GM23338 (cell line): ENCODE measurements at regions not wholly inside any gene's neighbourhood (a gene's known extent, or its start where the extent isn't known, plus 50 kb on each side); places are given as distances from the start of the nearest gene placed in this dataset.
"Not testable (repeated sequence)": the region's sequence is repeated elsewhere in the genome, so short reads cannot be mapped to it uniquely, and the experiment has no call there.

Experiments used
- CREB1 ChIP-seq: fragments of 250-450 bp; sonication (Bioruptor Pico); IDR thresholded peaks from 2 replicates; pipeline ENCODE4 v1.5.0; 2020; ENCODE audit warnings: low read depth, mild to moderate bottlenecking, moderate library complexity
- EZH2 ChIP-seq: fragments of 200-600 bp; sonication (generic); IDR thresholded peaks from one replicate; pipeline ENCODE4 v1.8.0; 2017; ENCODE audit warnings: antibody characterized with exemption, mild to moderate bottlenecking, low read depth; ENCODE audit not compliant: unreplicated experiment
- EZH2phosphoT487 ChIP-seq: fragments of 200-600 bp; sonication (generic); IDR thresholded peaks from one replicate; pipeline ENCODE4 v1.8.1; 2018; ENCODE audit warnings: antibody characterized with exemption; ENCODE audit not compliant: unreplicated experiment
- JUNB ChIP-seq: IDR thresholded peaks from one replicate; pipeline ENCODE4 v1.6.1; 2016; ENCODE audit warnings: antibody characterized with exemption; ENCODE audit not compliant: unreplicated experiment
- NANOG ChIP-seq: IDR thresholded peaks from 2 replicates; pipeline ENCODE4 v1.6.1; 2016; ENCODE audit warnings: antibody characterized with exemption, borderline replicate concordance
- POLR2AphosphoS5 ChIP-seq: IDR thresholded peaks from 2 replicates; pipeline ENCODE4 v1.6.1; 2016; ENCODE audit warnings: antibody characterized with exemption, low read depth
- STAT1 ChIP-seq: IDR thresholded peaks from one replicate; pipeline ENCODE4 v1.6.1; 2016; ENCODE audit warnings: antibody characterized with exemption; ENCODE audit not compliant: unreplicated experiment
- ZNF114 ChIP-seq: fragments of 250-450 bp; sonication (Bioruptor Pico); IDR thresholded peaks from 2 replicates; pipeline ENCODE4 v1.5.0; 2020; ENCODE audit warnings: mild to moderate bottlenecking, moderate library complexity
- ZNF331 ChIP-seq: fragments of 250-450 bp; sonication (Bioruptor Pico); IDR thresholded peaks from 2 replicates; pipeline ENCODE4 v1.5.0; 2020; ENCODE audit warnings: low read depth, mild to moderate bottlenecking, moderate library complexity
- TF ChIP-seq, protein P1 (sequence below), 2 experiments: fragments of 200-600 bp in 1 of 2; sonication (generic) in 1 of 2; conservative IDR thresholded peaks; 2 replicates each; pipeline versions ENCODE4 v1.5.1 to v1.6.1; 2016 to 2017; ENCODE audit warnings: antibody characterized with exemption in 2 of 2, low read depth in 2 of 2, mild to moderate bottlenecking in 2 of 2, moderate library complexity in 1 of 2
- TF ChIP-seq, protein P2 (sequence below): IDR thresholded peaks from one replicate; pipeline ENCODE4 v1.6.1; 2018; ENCODE audit warnings: antibody characterized with exemption; ENCODE audit not compliant: unreplicated experiment
- TF ChIP-seq, protein P3 (sequence below): fragments of 250-450 bp; sonication (Bioruptor Pico); IDR thresholded peaks from 2 replicates; pipeline ENCODE4 v1.5.0; 2020; ENCODE audit warnings: mild to moderate bottlenecking, moderate library complexity
- TF ChIP-seq, protein P4 (sequence below): IDR thresholded peaks from 2 replicates; pipeline ENCODE4 v1.6.1; 2016; ENCODE audit warnings: antibody characterized with exemption

DNA sequence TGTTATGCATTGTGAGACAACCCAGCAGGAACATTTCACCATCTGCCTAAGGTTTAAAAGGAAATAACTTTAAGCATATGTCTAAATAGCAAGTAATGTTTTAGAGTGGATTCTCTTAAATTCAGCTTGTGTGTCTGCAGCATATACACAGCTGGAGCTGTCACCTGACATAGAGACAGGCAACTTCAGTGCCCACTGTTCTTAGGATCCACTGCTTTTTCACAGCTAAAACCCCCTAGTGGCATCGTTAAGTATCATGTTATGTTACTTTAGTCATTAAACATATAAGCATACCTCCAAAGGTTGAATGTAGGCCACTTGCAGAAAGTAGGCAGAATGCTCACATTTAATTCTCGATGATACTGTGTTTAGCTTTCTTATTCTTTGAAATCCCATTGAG lies 2169.0 kb upstream of the DEFB115 start:
- TF ChIP-seq, protein P1, sequence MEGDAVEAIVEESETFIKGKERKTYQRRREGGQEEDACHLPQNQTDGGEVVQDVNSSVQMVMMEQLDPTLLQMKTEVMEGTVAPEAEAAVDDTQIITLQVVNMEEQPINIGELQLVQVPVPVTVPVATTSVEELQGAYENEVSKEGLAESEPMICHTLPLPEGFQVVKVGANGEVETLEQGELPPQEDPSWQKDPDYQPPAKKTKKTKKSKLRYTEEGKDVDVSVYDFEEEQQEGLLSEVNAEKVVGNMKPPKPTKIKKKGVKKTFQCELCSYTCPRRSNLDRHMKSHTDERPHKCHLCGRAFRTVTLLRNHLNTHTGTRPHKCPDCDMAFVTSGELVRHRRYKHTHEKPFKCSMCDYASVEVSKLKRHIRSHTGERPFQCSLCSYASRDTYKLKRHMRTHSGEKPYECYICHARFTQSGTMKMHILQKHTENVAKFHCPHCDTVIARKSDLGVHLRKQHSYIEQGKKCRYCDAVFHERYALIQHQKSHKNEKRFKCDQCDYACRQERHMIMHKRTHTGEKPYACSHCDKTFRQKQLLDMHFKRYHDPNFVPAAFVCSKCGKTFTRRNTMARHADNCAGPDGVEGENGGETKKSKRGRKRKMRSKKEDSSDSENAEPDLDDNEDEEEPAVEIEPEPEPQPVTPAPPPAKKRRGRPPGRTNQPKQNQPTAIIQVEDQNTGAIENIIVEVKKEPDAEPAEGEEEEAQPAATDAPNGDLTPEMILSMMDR (conservative IDR thresholded peaks at IDR 0.05; ENCODE audit: low read depth in 2 of 2) = not testable (repeated sequence)
- not testable (repeated sequence) for TF ChIP-seq EZH2; CREB1 (CRISPR knock-in tag); POLR2AphosphoS5; EZH2phosphoT487; ZNF331 (CRISPR knock-in tag); STAT1; JUNB; ZNF114 (CRISPR knock-in tag); NANOG
- TF ChIP-seq, protein P2, sequence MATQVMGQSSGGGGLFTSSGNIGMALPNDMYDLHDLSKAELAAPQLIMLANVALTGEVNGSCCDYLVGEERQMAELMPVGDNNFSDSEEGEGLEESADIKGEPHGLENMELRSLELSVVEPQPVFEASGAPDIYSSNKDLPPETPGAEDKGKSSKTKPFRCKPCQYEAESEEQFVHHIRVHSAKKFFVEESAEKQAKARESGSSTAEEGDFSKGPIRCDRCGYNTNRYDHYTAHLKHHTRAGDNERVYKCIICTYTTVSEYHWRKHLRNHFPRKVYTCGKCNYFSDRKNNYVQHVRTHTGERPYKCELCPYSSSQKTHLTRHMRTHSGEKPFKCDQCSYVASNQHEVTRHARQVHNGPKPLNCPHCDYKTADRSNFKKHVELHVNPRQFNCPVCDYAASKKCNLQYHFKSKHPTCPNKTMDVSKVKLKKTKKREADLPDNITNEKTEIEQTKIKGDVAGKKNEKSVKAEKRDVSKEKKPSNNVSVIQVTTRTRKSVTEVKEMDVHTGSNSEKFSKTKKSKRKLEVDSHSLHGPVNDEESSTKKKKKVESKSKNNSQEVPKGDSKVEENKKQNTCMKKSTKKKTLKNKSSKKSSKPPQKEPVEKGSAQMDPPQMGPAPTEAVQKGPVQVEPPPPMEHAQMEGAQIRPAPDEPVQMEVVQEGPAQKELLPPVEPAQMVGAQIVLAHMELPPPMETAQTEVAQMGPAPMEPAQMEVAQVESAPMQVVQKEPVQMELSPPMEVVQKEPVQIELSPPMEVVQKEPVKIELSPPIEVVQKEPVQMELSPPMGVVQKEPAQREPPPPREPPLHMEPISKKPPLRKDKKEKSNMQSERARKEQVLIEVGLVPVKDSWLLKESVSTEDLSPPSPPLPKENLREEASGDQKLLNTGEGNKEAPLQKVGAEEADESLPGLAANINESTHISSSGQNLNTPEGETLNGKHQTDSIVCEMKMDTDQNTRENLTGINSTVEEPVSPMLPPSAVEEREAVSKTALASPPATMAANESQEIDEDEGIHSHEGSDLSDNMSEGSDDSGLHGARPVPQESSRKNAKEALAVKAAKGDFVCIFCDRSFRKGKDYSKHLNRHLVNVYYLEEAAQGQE = not testable (repeated sequence)
- TF ChIP-seq, protein P3, sequence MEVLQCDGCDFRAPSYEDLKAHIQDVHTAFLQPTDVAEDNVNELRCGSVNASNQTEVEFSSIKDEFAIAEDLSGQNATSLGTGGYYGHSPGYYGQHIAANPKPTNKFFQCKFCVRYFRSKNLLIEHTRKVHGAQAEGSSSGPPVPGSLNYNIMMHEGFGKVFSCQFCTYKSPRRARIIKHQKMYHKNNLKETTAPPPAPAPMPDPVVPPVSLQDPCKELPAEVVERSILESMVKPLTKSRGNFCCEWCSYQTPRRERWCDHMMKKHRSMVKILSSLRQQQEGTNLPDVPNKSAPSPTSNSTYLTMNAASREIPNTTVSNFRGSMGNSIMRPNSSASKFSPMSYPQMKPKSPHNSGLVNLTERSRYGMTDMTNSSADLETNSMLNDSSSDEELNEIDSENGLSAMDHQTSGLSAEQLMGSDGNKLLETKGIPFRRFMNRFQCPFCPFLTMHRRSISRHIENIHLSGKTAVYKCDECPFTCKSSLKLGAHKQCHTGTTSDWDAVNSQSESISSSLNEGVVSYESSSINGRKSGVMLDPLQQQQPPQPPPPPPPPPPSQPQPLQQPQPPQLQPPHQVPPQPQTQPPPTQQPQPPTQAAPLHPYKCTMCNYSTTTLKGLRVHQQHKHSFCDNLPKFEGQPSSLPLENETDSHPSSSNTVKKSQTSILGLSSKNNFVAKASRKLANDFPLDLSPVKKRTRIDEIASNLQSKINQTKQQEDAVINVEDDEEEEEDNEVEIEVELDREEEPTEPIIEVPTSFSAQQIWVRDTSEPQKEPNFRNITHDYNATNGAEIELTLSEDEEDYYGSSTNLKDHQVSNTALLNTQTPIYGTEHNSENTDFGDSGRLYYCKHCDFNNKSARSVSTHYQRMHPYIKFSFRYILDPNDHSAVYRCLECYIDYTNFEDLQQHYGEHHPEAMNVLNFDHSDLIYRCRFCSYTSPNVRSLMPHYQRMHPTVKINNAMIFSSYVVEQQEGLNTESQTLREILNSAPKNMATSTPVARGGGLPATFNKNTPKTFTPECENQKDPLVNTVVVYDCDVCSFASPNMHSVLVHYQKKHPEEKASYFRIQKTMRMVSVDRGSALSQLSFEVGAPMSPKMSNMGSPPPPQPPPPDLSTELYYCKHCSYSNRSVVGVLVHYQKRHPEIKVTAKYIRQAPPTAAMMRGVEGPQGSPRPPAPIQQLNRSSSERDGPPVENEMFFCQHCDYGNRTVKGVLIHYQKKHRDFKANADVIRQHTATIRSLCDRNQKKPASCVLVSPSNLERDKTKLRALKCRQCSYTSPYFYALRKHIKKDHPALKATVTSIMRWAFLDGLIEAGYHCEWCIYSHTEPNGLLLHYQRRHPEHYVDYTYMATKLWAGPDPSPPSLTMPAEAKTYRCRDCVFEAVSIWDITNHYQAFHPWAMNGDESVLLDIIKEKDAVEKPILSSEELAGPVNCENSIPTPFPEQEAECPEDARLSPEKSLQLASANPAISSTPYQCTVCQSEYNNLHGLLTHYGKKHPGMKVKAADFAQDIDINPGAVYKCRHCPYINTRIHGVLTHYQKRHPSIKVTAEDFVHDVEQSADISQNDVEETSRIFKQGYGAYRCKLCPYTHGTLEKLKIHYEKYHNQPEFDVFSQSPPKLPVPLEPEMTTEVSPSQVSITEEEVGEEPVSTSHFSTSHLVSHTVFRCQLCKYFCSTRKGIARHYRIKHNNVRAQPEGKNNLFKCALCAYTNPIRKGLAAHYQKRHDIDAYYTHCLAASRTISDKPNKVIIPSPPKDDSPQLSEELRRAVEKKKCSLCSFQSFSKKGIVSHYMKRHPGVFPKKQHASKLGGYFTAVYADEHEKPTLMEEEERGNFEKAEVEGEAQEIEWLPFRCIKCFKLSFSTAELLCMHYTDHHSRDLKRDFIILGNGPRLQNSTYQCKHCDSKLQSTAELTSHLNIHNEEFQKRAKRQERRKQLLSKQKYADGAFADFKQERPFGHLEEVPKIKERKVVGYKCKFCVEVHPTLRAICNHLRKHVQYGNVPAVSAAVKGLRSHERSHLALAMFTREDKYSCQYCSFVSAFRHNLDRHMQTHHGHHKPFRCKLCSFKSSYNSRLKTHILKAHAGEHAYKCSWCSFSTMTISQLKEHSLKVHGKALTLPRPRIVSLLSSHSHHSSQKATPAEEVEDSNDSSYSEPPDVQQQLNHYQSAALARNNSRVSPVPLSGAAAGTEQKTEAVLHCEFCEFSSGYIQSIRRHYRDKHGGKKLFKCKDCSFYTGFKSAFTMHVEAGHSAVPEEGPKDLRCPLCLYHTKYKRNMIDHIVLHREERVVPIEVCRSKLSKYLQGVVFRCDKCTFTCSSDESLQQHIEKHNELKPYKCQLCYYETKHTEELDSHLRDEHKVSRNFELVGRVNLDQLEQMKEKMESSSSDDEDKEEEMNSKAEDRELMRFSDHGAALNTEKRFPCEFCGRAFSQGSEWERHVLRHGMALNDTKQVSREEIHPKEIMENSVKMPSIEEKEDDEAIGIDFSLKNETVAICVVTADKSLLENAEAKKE (CRISPR knock-in tag) = not testable (repeated sequence)
- TF ChIP-seq, protein P4, sequence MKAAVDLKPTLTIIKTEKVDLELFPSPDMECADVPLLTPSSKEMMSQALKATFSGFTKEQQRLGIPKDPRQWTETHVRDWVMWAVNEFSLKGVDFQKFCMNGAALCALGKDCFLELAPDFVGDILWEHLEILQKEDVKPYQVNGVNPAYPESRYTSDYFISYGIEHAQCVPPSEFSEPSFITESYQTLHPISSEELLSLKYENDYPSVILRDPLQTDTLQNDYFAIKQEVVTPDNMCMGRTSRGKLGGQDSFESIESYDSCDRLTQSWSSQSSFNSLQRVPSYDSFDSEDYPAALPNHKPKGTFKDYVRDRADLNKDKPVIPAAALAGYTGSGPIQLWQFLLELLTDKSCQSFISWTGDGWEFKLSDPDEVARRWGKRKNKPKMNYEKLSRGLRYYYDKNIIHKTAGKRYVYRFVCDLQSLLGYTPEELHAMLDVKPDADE = not testable (repeated sequence)
